Progenitor cell of endocrine pancreas (in vitro differentiated cells): ENCODE measurements at regions not wholly inside any gene's neighbourhood (a gene's known extent, or its start where the extent isn't known, plus 50 kb on each side); places are given as distances from the start of the nearest gene placed in this dataset.

Experiments used
- DNase-seq: peaks from one replicate; pipeline ENCODE4 v3.0.0; 2021; ENCODE audit warnings: low spot score; ENCODE audit not compliant: unreplicated experiment
- H3K27ac Mint-ChIP-seq: 2 replicates; pipeline ENCODE4 v1.8.0; 2021; ENCODE audit warnings: mild to moderate bottlenecking, moderate library complexity, mixed read lengths
- H3K27me3 Mint-ChIP-seq: 2 replicates; pipeline ENCODE4 v1.8.0; 2021; ENCODE audit warnings: mixed read lengths
- H3K36me3 Mint-ChIP-seq: 2 replicates; pipeline ENCODE4 v1.8.0; 2022; ENCODE audit warnings: mixed read lengths; ENCODE audit not compliant: insufficient read depth
- H3K4me1 Mint-ChIP-seq: 2 replicates; pipeline ENCODE4 v1.8.0; 2021; ENCODE audit warnings: low read depth, mixed read lengths
- H3K4me3 Mint-ChIP-seq: 2 replicates; pipeline ENCODE4 v1.8.0; 2021; ENCODE audit warnings: low read depth, mild to moderate bottlenecking, moderate library complexity, mixed read lengths
- H3K9me3 Mint-ChIP-seq: 2 replicates; pipeline ENCODE4 v1.8.0; 2021; ENCODE audit warnings: low read depth, mixed read lengths
- CTCF ChIP-seq: fragments of 200-600 bp; sonication (generic); IDR thresholded peaks from one replicate; pipeline ENCODE4 v1.5.0; 2021; ENCODE audit warnings: antibody characterized with exemption, mild to moderate bottlenecking; ENCODE audit not compliant: unreplicated experiment

- no peaks in the 10 kb centered on the region for H3K27me3 Mint-ChIP-seq
- H3K9me3 Mint-ChIP-seq = peaks cover 3% of the 10 kb centered on the region
- no peak overlapping the region for H3K4me3 Mint-ChIP-seq
- DNase-seq = no peak
- H3K27ac Mint-ChIP-seq = no peak overlapping the region
- H3K4me1 Mint-ChIP-seq = peaks cover 6% of the 10 kb centered on the region
- no peaks in the 10 kb centered on the region for H3K36me3 Mint-ChIP-seq
- TF ChIP-seq CTCF = no peak
Observed at GRCh38 chr6:137683916-137684315, 183.1 kb upstream of the TNFAIP3 start.

GRCh38 chr6:137685798-137686375 is 181.2 kb upstream of the TNFAIP3 start:
- Mint-ChIP-seq H3K36me3 (no peaks in the 10 kb centered on the region), H3K27me3 (no peaks in the 10 kb centered on the region), H3K9me3 (peaks cover 3% of the 10 kb centered on the region), H3K4me1 (peaks cover 6% of the 10 kb centered on the region), H3K4me3 (no peak overlapping the region), H3K27ac (no peak overlapping the region)
- DNase-seq = no peak
- TF ChIP-seq CTCF = no peak

GRCh38 chr6:137687818-137688217 is 179.2 kb upstream of the TNFAIP3 start:
- Mint-ChIP-seq H3K4me3 (no peak overlapping the region), H3K27ac (peak overlapping the region; percentile 43), H3K9me3 (no peaks in the 10 kb centered on the region), H3K27me3 (no peaks in the 10 kb centered on the region), H3K4me1 (peaks cover 6% of the 10 kb centered on the region), H3K36me3 (no peaks in the 10 kb centered on the region)
- TF ChIP-seq CTCF = no peak
- DNase-seq = no peak

GRCh38 chr6:137688230-137688971 is 178.7 kb upstream of the TNFAIP3 start:
- Mint-ChIP-seq H3K27me3 (no peaks in the 10 kb centered on the region), H3K4me1 (peaks cover 6% of the 10 kb centered on the region), H3K36me3 (no peaks in the 10 kb centered on the region), H3K4me3 (no peak overlapping the region), H3K9me3 (no peaks in the 10 kb centered on the region), H3K27ac (no peak overlapping the region)
- no peak for TF ChIP-seq CTCF
- no peak for DNase-seq

- no peak for DNase-seq
- Mint-ChIP-seq H3K9me3 (no peaks in the 10 kb centered on the region), H3K36me3 (no peaks in the 10 kb centered on the region), H3K27me3 (no peaks in the 10 kb centered on the region), H3K4me1 (peaks cover 11% of the 10 kb centered on the region), H3K27ac (no peak overlapping the region), H3K4me3 (no peak overlapping the region)
- no peak for TF ChIP-seq CTCF
Observed at GRCh38 chr6:137689377-137689776, 177.7 kb upstream of the TNFAIP3 start.
